IMR-90 (cell line): ENCODE measurements at regions not wholly inside any gene's neighbourhood (a gene's known extent, or its start where the extent isn't known, plus 50 kb on each side); places are given as distances from the start of the nearest gene placed in this dataset.

Experiments
- CEBPB ChIP-seq: IDR thresholded peaks from 2 replicates; pipeline ENCODE4 v1.6.1; 2012; ENCODE audit warnings: low read depth, low read length, improper control_type of control experiment
- CHD1 ChIP-seq: IDR thresholded peaks from 2 replicates; pipeline ENCODE4 v1.6.1; 2012; ENCODE audit warnings: low read depth, low read length, improper control_type of control experiment
- MAZ ChIP-seq: IDR thresholded peaks from 2 replicates; pipeline ENCODE4 v1.6.1; 2012; ENCODE audit warnings: low read depth, mild to moderate bottlenecking, low read length, improper control_type of control experiment, moderate library complexity, borderline replicate concordance
- MXI1 ChIP-seq: IDR thresholded peaks from 2 replicates; pipeline ENCODE4 v1.6.1; 2012; ENCODE audit warnings: low read depth, mild to moderate bottlenecking, low read length, moderate library complexity, borderline replicate concordance
- POLR2A ChIP-seq: IDR thresholded peaks from 2 replicates; pipeline ENCODE4 v1.6.1; 2012; ENCODE audit warnings: mild to moderate bottlenecking, low read depth, low read length
- RAD21 ChIP-seq: IDR thresholded peaks from 2 replicates; pipeline ENCODE4 v1.6.1; 2012; ENCODE audit warnings: low read length, improper control_type of control experiment
- RCOR1 ChIP-seq: IDR thresholded peaks from 2 replicates; pipeline ENCODE4 v1.6.1; 2012; ENCODE audit warnings: mild to moderate bottlenecking, low read length, improper control_type of control experiment; ENCODE audit not compliant: insufficient replicate concordance
- RFX5 ChIP-seq: IDR thresholded peaks from 2 replicates; pipeline ENCODE4 v1.8.0; 2012; ENCODE audit warnings: low read depth, mild to moderate bottlenecking, low read length, moderate library complexity
- SMC3 ChIP-seq: fragments of 150-350 bp; IDR thresholded peaks from 2 replicates; pipeline ENCODE4 v1.6.1; 2016; ENCODE audit warnings: low read depth, mild to moderate bottlenecking, antibody characterized with exemption, low read length, moderate library complexity
- TF ChIP-seq, protein P1 (sequence below): conservative IDR thresholded peaks from 2 replicates; pipeline ENCODE4 v1.5.1; 2012; ENCODE audit warnings: mild to moderate bottlenecking, low read depth, low read length, improper control_type of control experiment

DNA sequence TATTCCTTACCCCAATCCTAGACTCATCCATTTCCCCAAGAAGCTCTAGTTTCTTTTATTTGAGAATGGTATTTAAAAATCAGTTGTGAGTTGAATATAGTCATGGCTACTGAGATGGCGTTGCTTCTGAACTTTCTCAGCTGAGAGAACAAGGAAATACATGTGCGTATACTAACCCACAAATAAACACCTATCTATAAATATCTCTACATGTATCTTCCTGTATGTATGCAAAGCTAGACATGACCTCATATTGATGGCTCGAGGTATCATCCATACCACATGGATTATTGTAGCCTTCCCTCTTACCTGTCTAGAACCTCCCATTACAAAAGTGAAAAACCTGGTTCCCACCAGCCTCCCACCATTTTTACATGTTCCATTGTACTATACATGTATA is 141.0 kb downstream of the UFM1 start:
- TF ChIP-seq CEBPB (no peak), RAD21 (no peak), CHD1 (no peak), SMC3 (no peak), POLR2A (no peak), MXI1 (no peak), MAZ (no peak), RCOR1 (no peak), RFX5 (no peak)
- TF ChIP-seq, protein P1, sequence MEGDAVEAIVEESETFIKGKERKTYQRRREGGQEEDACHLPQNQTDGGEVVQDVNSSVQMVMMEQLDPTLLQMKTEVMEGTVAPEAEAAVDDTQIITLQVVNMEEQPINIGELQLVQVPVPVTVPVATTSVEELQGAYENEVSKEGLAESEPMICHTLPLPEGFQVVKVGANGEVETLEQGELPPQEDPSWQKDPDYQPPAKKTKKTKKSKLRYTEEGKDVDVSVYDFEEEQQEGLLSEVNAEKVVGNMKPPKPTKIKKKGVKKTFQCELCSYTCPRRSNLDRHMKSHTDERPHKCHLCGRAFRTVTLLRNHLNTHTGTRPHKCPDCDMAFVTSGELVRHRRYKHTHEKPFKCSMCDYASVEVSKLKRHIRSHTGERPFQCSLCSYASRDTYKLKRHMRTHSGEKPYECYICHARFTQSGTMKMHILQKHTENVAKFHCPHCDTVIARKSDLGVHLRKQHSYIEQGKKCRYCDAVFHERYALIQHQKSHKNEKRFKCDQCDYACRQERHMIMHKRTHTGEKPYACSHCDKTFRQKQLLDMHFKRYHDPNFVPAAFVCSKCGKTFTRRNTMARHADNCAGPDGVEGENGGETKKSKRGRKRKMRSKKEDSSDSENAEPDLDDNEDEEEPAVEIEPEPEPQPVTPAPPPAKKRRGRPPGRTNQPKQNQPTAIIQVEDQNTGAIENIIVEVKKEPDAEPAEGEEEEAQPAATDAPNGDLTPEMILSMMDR = no peak
